ENCODE measurements at regions not wholly inside any gene's neighbourhood (a gene's known extent, or its start where the extent isn't known, plus 50 kb on each side); places are given as distances from the start of the nearest gene placed in this dataset.

DNA sequence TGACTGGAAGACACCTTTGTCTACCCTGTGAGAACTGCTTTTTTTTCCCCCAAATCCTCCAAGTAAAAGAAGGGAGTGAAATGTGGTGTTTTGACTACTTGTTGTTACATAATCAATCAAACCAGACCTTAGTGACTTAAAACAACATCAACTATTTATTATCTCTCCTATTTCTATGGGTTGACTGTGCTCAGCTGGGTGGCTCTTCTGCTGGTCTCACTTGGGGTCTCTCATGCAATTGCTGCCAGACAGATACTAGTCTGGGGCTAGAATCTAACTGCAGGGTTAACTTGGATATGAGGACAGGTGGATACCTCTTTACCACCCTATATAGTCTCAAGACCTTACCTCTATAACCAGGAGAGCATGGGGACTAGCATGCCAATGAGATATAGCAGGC is 141.3 kb downstream of the SALL1 start:
- no peak for TF ChIP-seq CTCF (IDR thresholded peaks at IDR 0.05; ENCODE audit: borderline replicate concordance, extremely low read depth, low read length, poor library complexity, severe bottlenecking)
- TF ChIP-seq EZH2 (IDR thresholded peaks at IDR 0.05; ENCODE audit: borderline replicate concordance, low read depth, low read length, severe bottlenecking) = no peak

All from DND-41 (cell line).